GM23338 (cell line): ENCODE measurements at regions not wholly inside any gene's neighbourhood (a gene's known extent, or its start where the extent isn't known, plus 50 kb on each side); places are given as distances from the start of the nearest gene placed in this dataset.

Experiments used
- ATAC-seq: fragments of 200-7000 bp; cut with Tn5 transposase; 3 replicates; pipeline ENCODE4 v1.9.1; 2020
- DNase-seq: peaks from one replicate; pipeline ENCODE4 v3.0.0-alpha.2; 2015; ENCODE audit warnings: low spot score
- H2AFZ ChIP-seq: fragments of 200-600 bp; sonication (generic); 2 replicates; pipeline ENCODE4 v1.8.0; 2016; ENCODE audit warnings: antibody characterized with exemption, mild to moderate bottlenecking, moderate library complexity
- H3F3A ChIP-seq: fragments of 200-600 bp; sonication (generic); replicated peaks from 2 replicates; pipeline ENCODE4 v1.8.0; 2017; ENCODE audit warnings: antibody characterized with exemption, mixed run types, low read depth
- H3K27ac ChIP-seq: fragments of 200-600 bp; sonication (generic); 2 replicates; pipeline ENCODE4 v1.6.1; 2016; ENCODE audit warnings: low read depth
- H3K27me3 ChIP-seq: fragments of 200-600 bp; sonication (generic); 2 replicates; pipeline ENCODE4 v1.8.0; 2016; ENCODE audit warnings: mild to moderate bottlenecking, mixed run types, moderate library complexity; ENCODE audit not compliant: insufficient read depth
- H3K36me3 ChIP-seq: fragments of 200-600 bp; sonication (generic); 2 replicates; pipeline ENCODE4 v1.8.0; 2016; ENCODE audit warnings: mild to moderate bottlenecking; ENCODE audit not compliant: insufficient read depth
- H3K4me1 ChIP-seq: fragments of 200-600 bp; sonication (generic); 2 replicates; pipeline ENCODE4 v1.8.0; 2016; ENCODE audit warnings: mild to moderate bottlenecking, moderate library complexity; ENCODE audit not compliant: insufficient read depth
- H3K4me2 ChIP-seq: fragments of 200-600 bp; sonication (generic); 2 replicates; pipeline ENCODE4 v1.7.1; 2017; ENCODE audit warnings: mixed run types
- H3K4me3 ChIP-seq: fragments of 200-600 bp; sonication (generic); 2 replicates; pipeline ENCODE4 v1.6.1; 2016; ENCODE audit warnings: mixed run types
- H3K79me2 ChIP-seq: fragments of 200-600 bp; sonication (generic); replicated peaks from 2 replicates; pipeline ENCODE4 v1.8.0; 2017; ENCODE audit warnings: mild to moderate bottlenecking; ENCODE audit not compliant: insufficient read depth
- H3K9me2 ChIP-seq: fragments of 200-600 bp; sonication (generic); 2 replicates; pipeline ENCODE4 v1.8.0; 2017; ENCODE audit not compliant: insufficient read depth
- H4K20me1 ChIP-seq: fragments of 200-600 bp; sonication (generic); replicated peaks from 2 replicates; pipeline ENCODE4 v1.8.0; 2017; ENCODE audit warnings: mild to moderate bottlenecking; ENCODE audit not compliant: insufficient read depth
- H3K27ac Mint-ChIP-seq: 2 replicates; pipeline ENCODE4 v1.8.0; 2020; ENCODE audit warnings: inconsistent platforms, mild to moderate bottlenecking, moderate library complexity, mixed read lengths
- H3K27me3 Mint-ChIP-seq: 3 replicates; pipeline ENCODE4 v1.8.0; 2022; ENCODE audit warnings: low read depth, mild to moderate bottlenecking, moderate library complexity, mixed read lengths, inconsistent platforms; ENCODE audit not compliant: insufficient read depth, poor library complexity
- H3K36me3 Mint-ChIP-seq: 3 replicates; pipeline ENCODE4 v1.8.0; 2021; ENCODE audit warnings: low read depth, mild to moderate bottlenecking, inconsistent platforms, moderate library complexity, mixed read lengths
- H3K4me1 Mint-ChIP-seq: 3 replicates; pipeline ENCODE4 v1.8.0; 2020; ENCODE audit warnings: mild to moderate bottlenecking, inconsistent platforms, mixed read lengths
- H3K4me3 Mint-ChIP-seq: 3 replicates; pipeline ENCODE4 v1.8.0; 2021; ENCODE audit warnings: moderate library complexity, mild to moderate bottlenecking, inconsistent platforms, mixed read lengths
- H3K9me3 Mint-ChIP-seq: 3 replicates; pipeline ENCODE4 v1.8.0; 2020; ENCODE audit warnings: moderate library complexity, mild to moderate bottlenecking, inconsistent platforms, mixed read lengths
- CTCF ChIP-seq, 2 experiments: fragments of 200-600 bp in 1 of 2; sonication (generic) in 1 of 2; conservative IDR thresholded peaks; 2 replicates each; pipeline versions ENCODE4 v1.5.1 to v1.6.1; 2016 to 2017; ENCODE audit warnings: antibody characterized with exemption in 2 of 2, low read depth in 2 of 2, mild to moderate bottlenecking in 2 of 2, moderate library complexity in 1 of 2
- ETS1 ChIP-seq: IDR thresholded peaks from 2 replicates; pipeline ENCODE4 v1.6.1; 2016; ENCODE audit warnings: antibody characterized with exemption
- EZH2 ChIP-seq: fragments of 200-600 bp; sonication (generic); IDR thresholded peaks from one replicate; pipeline ENCODE4 v1.8.0; 2017; ENCODE audit warnings: antibody characterized with exemption, mild to moderate bottlenecking, low read depth; ENCODE audit not compliant: unreplicated experiment
- JUNB ChIP-seq: IDR thresholded peaks from one replicate; pipeline ENCODE4 v1.6.1; 2016; ENCODE audit warnings: antibody characterized with exemption; ENCODE audit not compliant: unreplicated experiment
- REST ChIP-seq: IDR thresholded peaks from one replicate; pipeline ENCODE4 v1.6.1; 2018; ENCODE audit warnings: antibody characterized with exemption; ENCODE audit not compliant: unreplicated experiment
- STAT1 ChIP-seq: IDR thresholded peaks from one replicate; pipeline ENCODE4 v1.6.1; 2016; ENCODE audit warnings: antibody characterized with exemption; ENCODE audit not compliant: unreplicated experiment

- Histone ChIP-seq H3K79me2 (no peaks in the 10 kb centered on the region), H3K27me3 (no peaks in the 10 kb centered on the region), H4K20me1 (no peaks in the 10 kb centered on the region), H3K27ac (no peak overlapping the region), H2AFZ (no peak overlapping the region), H3K4me1 (peaks cover 3% of the 10 kb centered on the region; the same call in 1 of the 2 replicates), H3F3A (no peaks in the 10 kb centered on the region), H3K4me2 (no peak overlapping the region), H3K4me3 (no peak overlapping the region), H3K36me3 (no peaks in the 10 kb centered on the region), H3K9me2 (peaks cover 6% of the 10 kb centered on the region; the same call in 1 of the 2 replicates)
- TF ChIP-seq ETS1 (no peak), JUNB (no peak), CTCF (conservative IDR thresholded peaks at IDR 0.05; ENCODE audit: low read depth in 2 of 2) (no peak), EZH2 (no peak)
- Mint-ChIP-seq H3K27ac (no peak overlapping the region), H3K27me3 (peaks cover 3% of the 10 kb centered on the region), H3K4me1 (peaks cover 10% of the 10 kb centered on the region; the same call in 2 of the 3 replicates), H3K36me3 (no peaks in the 10 kb centered on the region), H3K9me3 (no peaks in the 10 kb centered on the region), H3K4me3 (no peak overlapping the region)
- no peak for ATAC-seq
- no peak for DNase-seq
Measured at GRCh38 chr6:148195511-148195910, 147.1 kb upstream of the SASH1 start.

GRCh38 chr6:148199584-148199983 lies 143.1 kb upstream of the SASH1 start:
- H3K36me3 ChIP-seq: no peaks in the 10 kb centered on the region
- H3K27me3 Mint-ChIP-seq: peaks cover 3% of the 10 kb centered on the region
- peaks cover 6% of the 10 kb centered on the region; the same call in 1 of the 2 replicates for H3K9me2 ChIP-seq
- TF ChIP-seq STAT1: no peak
- no peak for TF ChIP-seq EZH2
- DNase-seq (no peak), ATAC-seq (no peak)
- no peaks in the 10 kb centered on the region for H3K9me3 Mint-ChIP-seq
- no peak overlapping the region for H3K4me3 ChIP-seq
- H3K27me3 ChIP-seq: no peaks in the 10 kb centered on the region
- no peaks in the 10 kb centered on the region for H4K20me1 ChIP-seq
- H3K27ac Mint-ChIP-seq: no peak overlapping the region
- no peaks in the 10 kb centered on the region for H3F3A ChIP-seq
- peaks cover 7% of the 10 kb centered on the region; the same call in 1 of the 2 replicates for H3K4me1 ChIP-seq
- peaks cover 12% of the 10 kb centered on the region; the same call in 2 of the 3 replicates for H3K4me1 Mint-ChIP-seq
- no peak overlapping the region for H3K4me2 ChIP-seq
- H3K4me3 Mint-ChIP-seq: no peak overlapping the region
- H3K79me2 ChIP-seq: no peaks in the 10 kb centered on the region
- no peak overlapping the region for H3K27ac ChIP-seq
- H3K36me3 Mint-ChIP-seq: no peaks in the 10 kb centered on the region
- no peak overlapping the region for H2AFZ ChIP-seq

GRCh38 chr6:148200293-148200692 lies 142.3 kb upstream of the SASH1 start:
- Histone ChIP-seq H2AFZ (no peak overlapping the region), H3K4me1 (peaks cover 7% of the 10 kb centered on the region; the same call in 1 of the 2 replicates), H3K79me2 (no peaks in the 10 kb centered on the region), H3K4me2 (no peak overlapping the region), H4K20me1 (no peaks in the 10 kb centered on the region), H3K4me3 (no peak overlapping the region), H3K27me3 (no peaks in the 10 kb centered on the region), H3F3A (no peaks in the 10 kb centered on the region), H3K9me2 (peaks cover 6% of the 10 kb centered on the region; the same call in 1 of the 2 replicates), H3K27ac (no peak overlapping the region), H3K36me3 (no peaks in the 10 kb centered on the region)
- Mint-ChIP-seq H3K27ac (no peak overlapping the region), H3K4me3 (no peak overlapping the region), H3K4me1 (peaks cover 12% of the 10 kb centered on the region; the same call in 2 of the 3 replicates), H3K27me3 (peaks cover 3% of the 10 kb centered on the region), H3K36me3 (no peaks in the 10 kb centered on the region), H3K9me3 (no peaks in the 10 kb centered on the region)
- peak; percentile 56 for ATAC-seq
- TF ChIP-seq CTCF (conservative IDR thresholded peaks at IDR 0.05; ENCODE audit: low read depth in 2 of 2) (peak in 1 of 2 experiments; percentile 15; a peak in 1 of 4 replicates), REST (no peak)
- peak; percentile 24 for DNase-seq
